Neutrophil (primary cell): ENCODE measurements at regions not wholly inside any gene's neighbourhood (a gene's known extent, or its start where the extent isn't known, plus 50 kb on each side); places are given as distances from the start of the nearest gene placed in this dataset.

Experiments
- H3K27ac ChIP-seq: fragments of 200-600 bp; sonication (generic); 2 replicates; pipeline ENCODE4 v1.5.1; 2016; ENCODE audit warnings: mild to moderate bottlenecking, moderate library complexity
- H3K27me3 ChIP-seq: fragments of 200-600 bp; sonication (generic); 2 replicates; pipeline ENCODE4 v1.6.0; 2016; ENCODE audit warnings: mild to moderate bottlenecking
- H3K36me3 ChIP-seq: fragments of 200-600 bp; sonication (generic); 2 replicates; pipeline ENCODE4 v1.5.1; 2017
- H3K4me1 ChIP-seq, 2 experiments: fragments of 200-600 bp in 1 of 2; sonication (generic) in 1 of 2; 1 replicate in 1 of 2; 2 replicates in 1 of 2; pipeline versions ENCODE4 v1.5.1 to v1.6.1; 2013 to 2016; ENCODE audit warnings: low read depth in 1 of 2, low read length in 1 of 2, mild to moderate bottlenecking in 1 of 2, moderate library complexity in 1 of 2; ENCODE audit not compliant: control insufficient read depth in 1 of 2, insufficient read depth in 1 of 2
- H3K4me3 ChIP-seq, 2 experiments: fragments of 200-600 bp in 1 of 2; sonication (generic) in 1 of 2; 1 replicate in 1 of 2; 2 replicates in 1 of 2; pipeline ENCODE4 v1.5.1; 2013 to 2016; ENCODE audit warnings: low read depth in 1 of 2, low read length in 1 of 2, mild to moderate bottlenecking in 1 of 2, moderate library complexity in 1 of 2
- H3K9me3 ChIP-seq: fragments of 200-600 bp; sonication (generic); 2 replicates; pipeline ENCODE4 v1.5.1; 2016
- CTCF ChIP-seq: fragments of 200-600 bp; sonication (generic); IDR thresholded peaks from 2 replicates; pipeline ENCODE4 v1.5.1; 2016; ENCODE audit warnings: antibody characterized with exemption

GRCh38 chr12:111066744-111067437 lies 146.5 kb upstream of the MYL2 start:
- H3K27me3 ChIP-seq: peaks cover 10% of the 10 kb centered on the region
- H3K9me3 ChIP-seq: no peaks in the 10 kb centered on the region
- TF ChIP-seq CTCF: no peak
- no peak overlapping the region for H3K4me3 ChIP-seq
- H3K4me1 ChIP-seq: no peaks in the 10 kb centered on the region
- no peaks in the 10 kb centered on the region for H3K36me3 ChIP-seq
- H3K27ac ChIP-seq: no peak overlapping the region

GRCh38 chr12:111064982-111065381 lies 144.6 kb upstream of the MYL2 start:
- Histone ChIP-seq H3K4me3 (no peak overlapping the region), H3K36me3 (no peaks in the 10 kb centered on the region), H3K4me1 (no peaks in the 10 kb centered on the region), H3K27me3 (peaks cover 10% of the 10 kb centered on the region), H3K9me3 (no peaks in the 10 kb centered on the region), H3K27ac (no peak overlapping the region)
- TF ChIP-seq CTCF: no peak

GRCh38 chr12:111064154-111064553 lies 143.8 kb upstream of the MYL2 start:
- Histone ChIP-seq H3K27me3 (peaks cover 10% of the 10 kb centered on the region), H3K9me3 (no peaks in the 10 kb centered on the region), H3K4me3 (no peak overlapping the region), H3K36me3 (no peaks in the 10 kb centered on the region), H3K27ac (no peak overlapping the region), H3K4me1 (no peaks in the 10 kb centered on the region)
- no peak for TF ChIP-seq CTCF

- H3K4me1 ChIP-seq: no peaks in the 10 kb centered on the region
- no peak for TF ChIP-seq CTCF
- no peaks in the 10 kb centered on the region for H3K36me3 ChIP-seq
- H3K27ac ChIP-seq: no peak overlapping the region
- H3K9me3 ChIP-seq: no peaks in the 10 kb centered on the region
- no peak overlapping the region for H3K4me3 ChIP-seq
- peaks cover 9% of the 10 kb centered on the region for H3K27me3 ChIP-seq
Measured at GRCh38 chr12:111063295-111064026, 143.1 kb upstream of the MYL2 start.

- no peak for TF ChIP-seq CTCF
- Histone ChIP-seq H3K9me3 (no peaks in the 10 kb centered on the region), H3K27ac (peak overlapping the region; percentile 68), H3K4me3 (no peak overlapping the region), H3K4me1 (peaks cover 15 to 20% of the 10 kb centered on the region in 2 experiments), H3K36me3 (no peaks in the 10 kb centered on the region), H3K27me3 (peaks cover under 1% of the 10 kb centered on the region)
Measured at GRCh38 chr12:111057701-111058425, 137.5 kb upstream of the MYL2 start.
